NB4 (cell line): ENCODE measurements at regions not wholly inside any gene's neighbourhood (a gene's known extent, or its start where the extent isn't known, plus 50 kb on each side); places are given as distances from the start of the nearest gene placed in this dataset.

Experiments
- DNase-seq: peaks from one replicate; pipeline ENCODE4 v3.0.0; 2010; ENCODE audit warnings: low read depth
- H3K4me3 ChIP-seq: one replicate; pipeline ENCODE4 v1.5.1; 2011; ENCODE audit warnings: mild to moderate bottlenecking, low read depth, low read length, moderate library complexity
- MYC ChIP-seq: IDR thresholded peaks from 2 replicates; pipeline ENCODE4 v1.6.1; 2011; ENCODE audit warnings: low read depth, low read length
- POLR2A ChIP-seq: IDR thresholded peaks from 2 replicates; pipeline ENCODE4 v1.6.1; 2011; ENCODE audit warnings: mild to moderate bottlenecking; ENCODE audit not compliant: insufficient read length; ENCODE audit errors: extremely low read depth
- TF ChIP-seq, protein P1 (sequence below): IDR thresholded peaks from one replicate; pipeline ENCODE4 v1.5.1; 2012; ENCODE audit warnings: low read depth, low read length
- TF ChIP-seq, protein P2 (sequence below): IDR thresholded peaks from 2 replicates; pipeline ENCODE4 v1.6.1; 2011; ENCODE audit warnings: low read depth, low read length

DNA sequence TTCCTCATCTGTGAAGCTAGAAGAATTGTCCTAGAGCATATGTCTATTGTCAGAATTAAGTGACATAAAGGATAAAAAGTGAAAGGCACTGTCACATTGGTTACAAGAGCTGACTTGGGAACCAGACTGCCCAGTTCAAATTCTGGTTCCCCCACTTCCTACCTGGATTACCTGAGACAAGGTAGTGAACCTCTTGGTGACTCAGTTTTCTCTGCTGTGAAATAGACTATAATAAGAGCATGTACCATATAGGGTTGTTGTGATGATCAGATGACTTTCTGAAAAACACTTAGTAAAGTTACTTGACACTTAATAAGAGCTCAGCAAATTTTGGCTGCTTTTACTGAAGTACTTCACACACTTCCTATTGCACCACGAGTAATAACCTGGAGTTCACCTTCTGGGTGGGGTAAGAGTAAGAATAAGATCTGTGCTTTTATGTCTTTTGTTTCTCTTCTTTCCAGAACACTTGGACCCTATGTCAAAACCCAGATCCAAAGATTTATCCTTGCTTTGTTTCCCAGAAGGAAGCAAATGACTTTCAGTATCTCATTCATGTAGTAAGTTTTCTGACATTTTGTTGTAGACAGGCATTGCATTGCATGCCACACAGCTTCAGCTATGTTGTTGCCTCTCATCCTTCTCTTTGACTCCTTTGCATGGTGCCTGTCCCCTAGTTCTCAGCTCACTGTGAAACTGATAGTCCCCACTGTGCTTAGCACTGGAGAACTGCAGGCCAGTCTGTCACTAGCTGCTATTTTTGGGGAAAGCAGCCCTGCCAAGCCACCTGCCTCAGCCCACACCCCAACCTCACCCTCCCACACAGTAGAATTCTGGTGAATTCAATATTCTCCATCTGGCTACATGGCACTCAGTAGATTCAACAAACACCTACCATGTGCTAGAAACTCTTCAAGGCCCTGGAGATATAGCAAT lies 121.8 kb upstream of the POU2AF2 start:
- no peak overlapping the region for H3K4me3 ChIP-seq
- no peak for DNase-seq
- TF ChIP-seq, protein P1, sequence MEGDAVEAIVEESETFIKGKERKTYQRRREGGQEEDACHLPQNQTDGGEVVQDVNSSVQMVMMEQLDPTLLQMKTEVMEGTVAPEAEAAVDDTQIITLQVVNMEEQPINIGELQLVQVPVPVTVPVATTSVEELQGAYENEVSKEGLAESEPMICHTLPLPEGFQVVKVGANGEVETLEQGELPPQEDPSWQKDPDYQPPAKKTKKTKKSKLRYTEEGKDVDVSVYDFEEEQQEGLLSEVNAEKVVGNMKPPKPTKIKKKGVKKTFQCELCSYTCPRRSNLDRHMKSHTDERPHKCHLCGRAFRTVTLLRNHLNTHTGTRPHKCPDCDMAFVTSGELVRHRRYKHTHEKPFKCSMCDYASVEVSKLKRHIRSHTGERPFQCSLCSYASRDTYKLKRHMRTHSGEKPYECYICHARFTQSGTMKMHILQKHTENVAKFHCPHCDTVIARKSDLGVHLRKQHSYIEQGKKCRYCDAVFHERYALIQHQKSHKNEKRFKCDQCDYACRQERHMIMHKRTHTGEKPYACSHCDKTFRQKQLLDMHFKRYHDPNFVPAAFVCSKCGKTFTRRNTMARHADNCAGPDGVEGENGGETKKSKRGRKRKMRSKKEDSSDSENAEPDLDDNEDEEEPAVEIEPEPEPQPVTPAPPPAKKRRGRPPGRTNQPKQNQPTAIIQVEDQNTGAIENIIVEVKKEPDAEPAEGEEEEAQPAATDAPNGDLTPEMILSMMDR: no peak

DNA sequence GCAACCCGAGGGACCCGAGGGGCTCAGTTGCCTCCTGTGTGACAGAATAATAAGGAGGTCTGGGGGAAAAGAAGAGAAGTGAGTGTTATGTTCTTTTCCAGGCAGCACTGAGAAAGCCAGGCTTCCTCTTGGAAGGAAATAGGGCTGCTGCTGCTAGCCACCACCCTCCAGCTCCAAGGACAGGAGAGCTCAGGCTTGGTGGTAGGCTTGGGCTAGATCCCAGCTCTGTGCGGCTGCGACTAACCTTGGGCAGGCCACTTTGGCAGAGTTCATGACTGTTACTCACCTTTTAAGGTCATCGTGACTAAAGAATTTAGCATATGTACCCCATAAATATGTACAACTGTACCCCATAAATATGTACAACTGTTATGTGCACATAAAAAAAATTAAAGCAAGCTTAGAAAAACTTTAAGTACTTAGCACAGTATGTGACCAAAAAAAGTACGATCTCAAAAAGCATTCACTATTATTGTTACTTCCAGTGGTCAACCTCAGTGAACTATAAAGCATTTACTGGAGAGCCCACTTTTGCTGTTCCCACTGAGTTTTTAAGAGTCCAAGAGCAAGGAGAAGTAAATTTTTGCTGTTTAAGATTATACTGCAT lies 124.7 kb upstream of the POU2AF2 start:
- no peak overlapping the region for H3K4me3 ChIP-seq
- TF ChIP-seq MYC: no peak
- TF ChIP-seq, protein P1: no peak
- TF ChIP-seq, protein P2, sequence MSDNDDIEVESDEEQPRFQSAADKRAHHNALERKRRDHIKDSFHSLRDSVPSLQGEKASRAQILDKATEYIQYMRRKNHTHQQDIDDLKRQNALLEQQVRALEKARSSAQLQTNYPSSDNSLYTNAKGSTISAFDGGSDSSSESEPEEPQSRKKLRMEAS: no peak
- TF ChIP-seq POLR2A: no peak
- no peak for DNase-seq

DNA sequence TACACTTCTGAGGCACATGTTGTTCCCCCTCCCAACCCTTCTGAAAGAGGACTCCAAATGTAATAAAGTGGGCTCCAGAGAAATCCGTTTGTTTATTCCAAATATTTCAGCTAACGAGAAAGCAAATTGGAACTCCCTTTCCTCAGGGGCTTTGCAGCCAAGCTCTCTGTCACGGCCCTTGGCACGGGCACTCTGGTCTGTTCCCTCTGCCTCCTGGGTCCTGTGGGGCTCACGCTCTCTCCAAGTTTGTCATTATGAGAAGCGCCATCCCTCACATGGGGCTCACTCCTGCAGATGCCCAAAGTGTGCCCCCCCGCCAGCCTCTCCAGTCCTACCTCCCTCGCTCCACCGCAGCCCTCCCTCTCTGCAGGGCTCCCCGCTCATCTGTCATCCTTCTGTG lies 125.4 kb upstream of the POU2AF2 start:
- H3K4me3 ChIP-seq: no peak overlapping the region
- DNase-seq: no peak
- TF ChIP-seq POLR2A: no peak
- TF ChIP-seq, protein P1: no peak
- no peak for TF ChIP-seq MYC
- TF ChIP-seq, protein P2: no peak

DNA sequence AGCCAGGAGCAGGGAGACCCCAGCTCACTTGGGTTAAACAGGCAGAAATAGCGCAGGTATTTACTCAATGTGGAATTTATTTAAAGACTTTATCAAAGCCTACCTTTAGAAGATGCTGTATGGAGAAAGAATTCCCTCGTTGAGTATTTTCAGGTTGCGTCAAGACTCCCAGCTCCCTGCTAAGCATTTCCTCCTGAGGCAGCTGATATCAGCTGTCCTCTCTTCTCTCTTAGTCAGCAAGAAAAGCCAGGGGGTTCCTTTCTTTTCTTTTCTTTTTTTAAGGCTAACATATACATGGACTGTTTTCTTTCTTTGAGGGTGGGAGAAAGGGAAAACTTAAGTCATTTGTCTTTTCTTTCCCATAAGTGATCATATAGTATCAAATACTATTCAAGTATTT lies 125.8 kb upstream of the POU2AF2 start:
- TF ChIP-seq, protein P1: no peak
- TF ChIP-seq, protein P2: no peak
- TF ChIP-seq MYC (no peak), POLR2A (no peak)
- DNase-seq: no peak
- H3K4me3 ChIP-seq: no peak overlapping the region

DNA sequence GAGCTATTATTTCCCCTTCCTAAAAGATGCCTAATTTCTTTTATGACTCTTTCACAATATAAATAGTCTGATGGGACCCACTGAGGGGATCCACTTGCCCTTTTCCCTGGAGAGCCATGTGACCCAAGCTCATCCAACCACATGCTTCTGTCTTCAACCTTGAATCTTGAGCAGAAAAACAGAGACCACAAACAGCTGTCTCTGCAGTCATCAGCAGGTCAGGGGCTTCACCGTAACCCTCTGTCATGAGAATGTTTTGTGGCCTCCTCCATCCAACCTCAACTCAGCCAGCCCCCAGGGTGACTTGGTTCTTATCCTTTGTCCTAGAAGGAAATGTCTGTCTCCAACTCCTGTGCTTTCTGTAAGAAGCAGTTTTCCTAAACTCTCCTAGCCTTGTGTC lies 129.6 kb upstream of the POU2AF2 start:
- DNase-seq: no peak
- H3K4me3 ChIP-seq: no peak overlapping the region
- TF ChIP-seq, protein P1: no peak
- TF ChIP-seq POLR2A: no peak
- TF ChIP-seq MYC: no peak
- TF ChIP-seq, protein P2: no peak
